Activated B cell treated with CpG ODN at 0.5 μM for 24 hours (primary cell): ENCODE measurements at regions not wholly inside any gene's neighbourhood (a gene's known extent, or its start where the extent isn't known, plus 50 kb on each side); places are given as distances from the start of the nearest gene placed in this dataset.

Experiments
- ATAC-seq: fragments of 200-7000 bp; cut with Tn5 transposase; one replicate; pipeline ENCODE4 v1.10.0; 2021; ENCODE audit warnings: low read depth, mild to moderate bottlenecking, moderate library complexity
- CTCF ChIA-PET: fragments of 350-600 bp; sonication (Branson Sonifier 250); formaldehyde crosslinking; loops from one replicate; lab custom pipeline; 2021; ENCODE audit warnings: antibody characterized with exemption; lab: Charles Lee
- POLR2A ChIA-PET: fragments of 350-600 bp; sonication (Branson Sonifier 250); formaldehyde crosslinking; loops from one replicate; lab custom pipeline; 2021; ENCODE audit warnings: antibody characterized with exemption; lab: Charles Lee
- DNase-seq: peaks from one replicate; pipeline ENCODE4 v3.0.0; 2022
- H3K27ac Mint-ChIP-seq: one replicate; pipeline ENCODE4 v1.8.0; 2020; ENCODE audit warnings: mixed read lengths
- H3K27me3 Mint-ChIP-seq: one replicate; pipeline ENCODE4 v1.8.0; 2021; ENCODE audit warnings: mixed read lengths
- H3K36me3 Mint-ChIP-seq: one replicate; pipeline ENCODE4 v1.8.0; 2021; ENCODE audit warnings: low read depth, mixed read lengths
- H3K4me1 Mint-ChIP-seq: one replicate; pipeline ENCODE4 v1.8.0; 2021; ENCODE audit warnings: mixed read lengths
- H3K4me3 Mint-ChIP-seq: one replicate; pipeline ENCODE4 v1.8.0; 2020; ENCODE audit warnings: mild to moderate bottlenecking, mixed read lengths
- H3K9me3 Mint-ChIP-seq: one replicate; pipeline ENCODE4 v1.8.0; 2020; ENCODE audit warnings: mixed read lengths
- intact Hi-C: fragments of 100-400 bp; cut with micrococcal nuclease; formaldehyde crosslinking; loops from one replicate; pipeline ENCODE4 v1.15.1; 2024
- TF ChIP-seq, protein P1 (sequence below): fragments of 200-600 bp; IDR thresholded peaks from one replicate; pipeline ENCODE4 v1.8.0; 2022; ENCODE audit warnings: antibody characterized with exemption, mild to moderate bottlenecking

DNA sequence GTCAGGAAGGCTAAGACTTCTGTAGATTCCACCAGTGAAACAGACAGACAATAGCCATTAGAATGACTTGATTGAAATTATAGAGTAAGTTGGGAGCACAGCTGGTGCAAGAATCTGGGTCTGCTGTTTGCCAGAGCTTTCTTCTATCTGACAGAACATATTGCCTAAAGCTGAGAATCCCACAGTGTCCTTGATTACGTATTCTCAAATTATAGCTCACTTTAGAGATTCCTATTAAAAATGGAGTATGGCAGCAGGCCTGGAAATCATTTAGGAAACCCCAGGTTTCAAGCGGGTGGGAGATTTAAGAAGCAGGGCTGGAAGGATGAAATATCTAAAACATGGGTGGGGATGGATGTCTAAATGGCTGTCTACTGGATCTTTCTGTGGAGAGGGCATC lies 639.7 kb upstream of the CXADR start:
- Mint-ChIP-seq H3K36me3 (no peaks in the 10 kb centered on the region), H3K4me3 (no peak overlapping the region), H3K27ac (no peak overlapping the region), H3K27me3 (no peaks in the 10 kb centered on the region), H3K9me3 (peaks cover 7% of the 10 kb centered on the region), H3K4me1 (no peaks in the 10 kb centered on the region)
- POLR2A ChIA-PET = no interaction called here
- CTCF ChIA-PET = no interaction called here
- TF ChIP-seq, protein P1, sequence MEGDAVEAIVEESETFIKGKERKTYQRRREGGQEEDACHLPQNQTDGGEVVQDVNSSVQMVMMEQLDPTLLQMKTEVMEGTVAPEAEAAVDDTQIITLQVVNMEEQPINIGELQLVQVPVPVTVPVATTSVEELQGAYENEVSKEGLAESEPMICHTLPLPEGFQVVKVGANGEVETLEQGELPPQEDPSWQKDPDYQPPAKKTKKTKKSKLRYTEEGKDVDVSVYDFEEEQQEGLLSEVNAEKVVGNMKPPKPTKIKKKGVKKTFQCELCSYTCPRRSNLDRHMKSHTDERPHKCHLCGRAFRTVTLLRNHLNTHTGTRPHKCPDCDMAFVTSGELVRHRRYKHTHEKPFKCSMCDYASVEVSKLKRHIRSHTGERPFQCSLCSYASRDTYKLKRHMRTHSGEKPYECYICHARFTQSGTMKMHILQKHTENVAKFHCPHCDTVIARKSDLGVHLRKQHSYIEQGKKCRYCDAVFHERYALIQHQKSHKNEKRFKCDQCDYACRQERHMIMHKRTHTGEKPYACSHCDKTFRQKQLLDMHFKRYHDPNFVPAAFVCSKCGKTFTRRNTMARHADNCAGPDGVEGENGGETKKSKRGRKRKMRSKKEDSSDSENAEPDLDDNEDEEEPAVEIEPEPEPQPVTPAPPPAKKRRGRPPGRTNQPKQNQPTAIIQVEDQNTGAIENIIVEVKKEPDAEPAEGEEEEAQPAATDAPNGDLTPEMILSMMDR = no peak
- intact Hi-C loops = no loop called here
- no peak for DNase-seq
- no peak for ATAC-seq

DNA sequence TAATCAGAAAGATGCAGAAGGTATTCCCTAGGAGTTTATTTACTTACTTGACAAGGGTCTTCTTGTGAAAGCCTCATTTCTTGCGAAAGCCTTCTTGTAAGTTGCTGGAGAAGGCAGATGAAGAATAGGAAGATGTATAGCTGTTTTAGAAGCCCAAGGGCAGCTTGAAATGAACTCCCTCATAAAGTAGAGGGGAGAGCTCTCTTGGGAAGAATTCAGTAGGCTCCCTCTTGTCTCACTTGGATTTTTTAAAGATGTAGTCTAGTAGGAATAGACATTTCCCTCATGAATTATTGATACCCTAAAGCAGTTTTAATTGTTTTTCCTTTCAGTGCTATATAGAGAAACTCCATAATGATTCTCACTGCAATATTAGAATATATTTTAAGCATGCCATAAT lies 639.2 kb upstream of the CXADR start:
- Mint-ChIP-seq H3K27ac (no peak overlapping the region), H3K4me3 (no peak overlapping the region), H3K36me3 (no peaks in the 10 kb centered on the region), H3K27me3 (no peaks in the 10 kb centered on the region), H3K4me1 (no peaks in the 10 kb centered on the region), H3K9me3 (peaks cover 7% of the 10 kb centered on the region)
- ChIA-PET CTCF (no interaction called here), POLR2A (no interaction called here)
- TF ChIP-seq, protein P1 = no peak
- no peak for ATAC-seq
- intact Hi-C loops = no loop called here
- DNase-seq = no peak

DNA sequence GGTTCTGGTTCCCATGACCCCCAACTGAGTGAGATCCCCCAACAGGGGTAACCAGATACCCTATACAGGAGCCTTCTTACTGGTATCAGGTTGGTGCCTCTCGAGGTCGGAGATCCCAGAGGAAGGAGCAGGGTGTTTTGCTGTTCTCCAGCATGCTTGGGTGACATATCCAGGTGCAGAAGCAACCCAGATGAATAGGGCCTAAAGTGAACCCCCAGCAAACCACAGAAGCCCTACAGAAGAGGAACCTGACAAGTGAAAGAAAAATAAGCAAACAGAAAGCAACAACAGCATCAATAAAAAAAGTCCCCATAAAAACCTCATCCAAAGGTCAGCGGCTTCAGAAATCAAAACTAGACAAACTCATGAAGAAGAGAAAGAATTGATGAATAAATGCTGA lies 633.4 kb upstream of the CXADR start:
- CTCF ChIA-PET = no interaction called here
- no peak for DNase-seq
- Mint-ChIP-seq H3K9me3 (peaks cover 9% of the 10 kb centered on the region), H3K27ac (no peak overlapping the region), H3K36me3 (no peaks in the 10 kb centered on the region), H3K4me3 (no peak overlapping the region), H3K27me3 (no peaks in the 10 kb centered on the region), H3K4me1 (no peaks in the 10 kb centered on the region)
- ATAC-seq = no peak
- TF ChIP-seq, protein P1 = no peak
- intact Hi-C loops = no loop called here
- POLR2A ChIA-PET = no interaction called here

DNA sequence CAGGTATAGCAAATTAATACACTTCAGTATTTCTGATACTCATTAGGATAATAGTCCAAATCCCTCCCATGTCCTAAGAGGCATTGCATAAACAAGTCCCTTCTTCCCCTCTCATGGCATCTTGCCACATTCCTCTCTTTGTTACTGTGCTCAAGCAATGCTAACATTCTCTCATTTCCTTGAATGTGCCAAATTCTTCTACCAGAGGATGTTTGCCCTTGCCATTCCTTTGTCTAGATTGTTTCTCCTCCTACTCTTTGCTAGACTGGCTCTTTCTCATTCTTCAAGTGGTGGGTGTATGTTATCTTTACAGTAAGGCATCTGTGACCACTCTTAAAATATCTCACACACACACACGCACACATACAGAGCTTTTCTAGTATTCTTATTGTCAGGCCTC lies 621.0 kb upstream of the CXADR start:
- Mint-ChIP-seq H3K4me1 (no peaks in the 10 kb centered on the region), H3K27me3 (no peaks in the 10 kb centered on the region), H3K4me3 (no peak overlapping the region), H3K27ac (no peak overlapping the region), H3K9me3 (peaks cover 5% of the 10 kb centered on the region), H3K36me3 (no peaks in the 10 kb centered on the region)
- ATAC-seq (no peak), DNase-seq (no peak)
- ChIA-PET CTCF (no interaction called here), POLR2A (no interaction called here)
- intact Hi-C loops = no loop called here
- TF ChIP-seq, protein P1 = no peak

GRCh38 chr21:16900685-16901084 lies 612.2 kb upstream of the CXADR start:
- no peak for DNase-seq
- ChIA-PET CTCF (no interaction called here), POLR2A (no interaction called here)
- TF ChIP-seq, protein P1 = no peak
- H3K27ac Mint-ChIP-seq = no peak overlapping the region
- H3K27me3 Mint-ChIP-seq = no peaks in the 10 kb centered on the region
- intact Hi-C loops = no loop called here
- ATAC-seq = no peak
- no peaks in the 10 kb centered on the region for H3K36me3 Mint-ChIP-seq
- no peak overlapping the region for H3K4me3 Mint-ChIP-seq
- H3K9me3 Mint-ChIP-seq = peaks cover 10% of the 10 kb centered on the region
- no peaks in the 10 kb centered on the region for H3K4me1 Mint-ChIP-seq
